LHCN-M2 (cell line): ENCODE measurements at regions not wholly inside any gene's neighbourhood (a gene's known extent, or its start where the extent isn't known, plus 50 kb on each side); places are given as distances from the start of the nearest gene placed in this dataset.
A peak's percentile ranks its signal among the peaks of the same experiment; 100 is the strongest.
"Not testable (repeated sequence)": the region's sequence is repeated elsewhere in the genome, so short reads cannot be mapped to it uniquely, and the experiment has no call there.

Experiments used
- DNase-seq: peaks from one replicate; pipeline ENCODE4 v3.0.0-alpha.2; 2012; ENCODE audit warnings: low read depth

- DNase-seq: peak; percentile 66
Observed at GRCh38 chr20:53891306-53891894, 179.0 kb downstream of the BCAS1 start.

GRCh38 chr20:53890443-53891305, 179.7 kb downstream of the BCAS1 start:
- DNase-seq: no peak

DNA sequence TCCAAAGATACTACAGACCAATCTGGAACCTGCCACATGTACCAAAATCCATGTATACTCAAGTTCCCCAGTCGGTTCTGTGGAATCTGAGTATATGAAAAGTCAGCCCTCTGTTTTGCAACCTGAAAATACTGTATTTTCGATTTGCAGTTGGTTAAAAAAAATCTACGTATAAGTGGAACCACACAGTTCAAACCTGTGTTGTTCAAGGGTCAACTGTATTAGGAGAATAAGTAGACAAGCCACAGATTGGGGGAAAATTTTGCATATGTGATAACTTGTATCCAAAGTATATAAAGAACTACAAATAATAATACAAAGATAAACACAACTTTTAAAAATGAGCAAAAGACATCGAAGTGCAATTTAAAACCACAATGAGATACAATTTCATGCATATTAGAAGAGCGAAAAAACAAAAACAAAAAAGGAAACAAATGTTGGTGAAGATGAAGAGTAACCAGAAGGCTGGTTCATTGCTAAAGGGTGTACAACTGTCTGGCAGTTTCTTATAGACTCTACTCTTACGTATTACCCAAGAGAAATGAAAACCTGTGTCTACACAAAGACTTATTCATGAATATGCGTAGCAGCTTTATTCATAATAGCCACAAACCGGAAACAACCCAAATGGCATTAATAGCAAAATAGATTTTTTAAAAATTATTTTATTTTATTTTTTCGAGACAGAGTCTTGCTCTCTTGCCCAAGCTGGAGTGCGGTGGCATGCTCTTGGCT, 180.8 kb downstream of the BCAS1 start:
- no peak for DNase-seq

DNA sequence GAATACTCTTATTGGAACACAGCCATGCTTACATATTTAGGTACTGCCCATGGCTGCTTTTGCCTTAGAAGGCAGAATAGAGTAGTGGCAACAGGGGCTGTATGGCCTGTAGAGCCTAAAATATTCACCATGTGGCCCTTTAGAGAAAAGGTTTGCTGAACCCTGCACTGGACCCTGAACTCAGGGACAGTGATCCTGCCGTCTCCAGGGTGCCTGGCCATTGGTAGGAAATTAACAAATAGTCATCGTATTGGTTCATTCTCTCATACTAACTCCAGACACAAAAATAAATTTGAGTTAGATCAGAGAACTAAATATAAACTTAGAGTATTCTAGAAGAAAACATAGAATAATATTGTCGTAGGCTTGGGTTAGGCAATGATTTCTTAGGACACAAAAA, 181.4 kb downstream of the BCAS1 start:
- DNase-seq: no peak

DNA sequence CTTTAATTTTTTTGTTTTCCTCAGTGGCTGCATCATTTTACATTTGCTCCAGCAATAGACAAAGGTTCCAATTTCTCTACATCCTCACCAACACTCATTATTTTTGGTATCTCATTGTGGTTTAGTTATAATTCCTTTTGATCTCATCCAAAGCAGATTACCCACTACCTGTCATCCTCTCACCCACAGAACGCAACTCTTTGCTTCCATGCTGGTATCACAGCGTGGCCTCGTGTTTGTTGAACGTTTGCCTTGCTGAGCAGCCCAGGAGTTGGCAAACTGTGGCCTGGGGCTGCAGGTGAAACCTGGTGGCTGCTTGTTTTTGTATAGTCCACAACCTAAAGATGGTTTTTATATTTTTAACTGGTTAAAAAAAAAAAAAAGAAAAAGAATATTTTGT, 181.9 kb downstream of the BCAS1 start:
- no peak for DNase-seq

DNA sequence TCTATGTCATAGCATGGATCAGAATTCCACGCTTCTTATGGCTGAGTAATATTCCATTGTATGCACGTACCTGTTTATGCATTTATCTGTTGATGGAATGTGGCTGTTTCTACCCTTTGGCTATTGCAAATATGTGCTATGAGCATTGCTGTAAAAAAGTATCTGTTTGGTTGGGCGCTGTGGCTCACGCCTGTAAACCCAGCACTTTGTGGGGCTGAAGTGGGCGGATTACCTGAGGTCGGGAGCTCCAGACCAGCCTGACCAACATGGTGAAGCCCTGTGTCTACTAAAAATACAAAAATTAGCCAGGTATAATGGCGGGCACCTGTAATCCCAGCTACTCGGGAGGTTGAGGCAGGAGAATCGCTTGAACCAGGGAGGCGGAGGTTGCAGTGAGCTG, 182.4 kb downstream of the BCAS1 start:
- no peak for DNase-seq

DNA sequence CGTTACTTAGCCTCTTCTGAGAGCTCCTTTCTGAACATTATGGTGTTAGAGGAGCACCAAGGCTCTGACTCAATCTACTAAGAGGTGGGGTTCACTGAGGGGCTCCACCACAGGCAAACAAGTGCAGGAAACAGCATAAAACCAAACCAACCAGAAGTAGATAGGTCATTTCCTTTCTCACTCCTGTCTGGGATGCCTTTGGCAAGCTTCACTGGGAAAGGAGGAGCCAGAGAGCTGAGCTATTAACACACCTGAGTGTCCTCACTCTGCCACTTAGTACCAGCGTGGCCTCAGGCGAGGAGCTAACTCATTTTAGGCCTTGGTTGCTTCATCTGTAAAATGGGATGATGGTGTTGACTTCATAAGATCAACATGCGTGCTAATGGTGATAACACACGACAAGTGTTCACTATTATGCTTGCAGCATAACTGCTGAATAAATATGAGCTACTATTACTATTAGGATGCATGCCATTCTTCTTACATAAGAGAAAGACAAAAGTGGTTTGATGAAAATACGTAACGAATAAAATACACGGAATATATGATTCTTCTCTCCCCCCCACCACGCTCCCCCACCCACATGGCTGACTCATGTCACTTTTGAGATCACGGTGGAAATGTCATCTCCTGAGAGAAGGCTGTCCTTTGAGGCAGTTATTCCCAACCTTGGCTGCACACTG, 185.4 kb downstream of the BCAS1 start:
- no peak for DNase-seq

DNA sequence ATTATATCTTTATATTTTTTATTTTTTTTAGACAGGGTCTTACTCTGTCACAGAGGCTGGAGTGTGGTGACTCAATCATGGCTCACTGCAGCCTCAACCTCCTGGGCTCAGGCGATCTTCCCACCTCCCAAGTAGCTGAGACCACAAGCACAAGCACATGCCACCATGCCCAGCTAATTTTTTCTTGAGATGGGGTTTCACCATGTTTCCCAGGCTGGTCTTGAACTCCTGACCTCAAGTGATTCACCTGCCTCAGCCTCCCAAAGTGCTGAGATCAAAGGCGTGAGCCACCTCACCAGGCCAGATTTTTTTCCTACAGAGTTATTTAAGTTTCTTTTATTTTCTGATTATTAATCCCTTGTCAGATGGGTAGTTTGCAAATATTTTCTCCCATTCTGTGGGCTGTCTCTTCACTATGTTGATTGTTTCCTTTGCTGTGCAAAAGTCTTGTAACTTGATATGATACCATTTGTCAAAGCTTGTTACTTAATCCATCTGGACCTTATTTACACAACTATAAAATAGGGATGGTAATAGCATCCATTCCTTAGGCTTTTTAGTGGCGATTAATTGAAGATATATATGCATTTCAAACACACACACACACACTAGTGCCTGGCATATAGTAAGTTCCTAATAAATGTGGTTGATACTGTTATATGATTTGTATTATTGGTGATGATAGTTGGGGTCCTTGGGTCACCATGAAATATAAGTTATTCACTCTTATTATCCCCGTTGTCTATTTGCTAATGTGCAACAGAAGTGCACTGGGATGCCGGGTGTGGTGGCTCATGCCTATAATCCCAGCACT, 187.1 kb downstream of the BCAS1 start:
- peak; percentile 92 for DNase-seq

DNA sequence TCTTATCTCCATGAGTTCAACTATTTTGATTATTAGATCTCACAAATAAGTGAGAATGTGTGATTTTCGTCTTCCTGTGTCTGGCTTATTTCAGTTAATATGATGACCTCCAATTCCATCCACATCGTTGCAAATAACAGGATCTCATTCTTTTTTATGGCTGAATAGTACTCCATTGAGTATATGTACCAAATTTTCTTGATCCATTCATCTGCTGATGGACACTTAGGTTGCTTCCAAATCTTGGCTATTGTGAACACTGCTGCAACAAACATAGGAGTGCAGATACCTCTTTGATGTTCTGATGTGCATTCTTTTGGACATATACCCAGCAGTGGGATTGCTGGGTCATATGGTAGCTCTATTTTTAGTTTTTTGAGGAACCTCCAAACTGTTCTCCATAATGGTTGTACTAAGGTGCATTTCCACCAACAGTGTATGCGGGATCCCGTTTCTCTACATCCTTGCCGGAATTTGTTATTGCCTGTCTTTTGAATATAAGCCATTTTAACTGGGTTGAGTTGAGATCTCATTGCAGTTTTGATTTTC, 187.9 kb downstream of the BCAS1 start:
- not testable (repeated sequence) for DNase-seq

DNA sequence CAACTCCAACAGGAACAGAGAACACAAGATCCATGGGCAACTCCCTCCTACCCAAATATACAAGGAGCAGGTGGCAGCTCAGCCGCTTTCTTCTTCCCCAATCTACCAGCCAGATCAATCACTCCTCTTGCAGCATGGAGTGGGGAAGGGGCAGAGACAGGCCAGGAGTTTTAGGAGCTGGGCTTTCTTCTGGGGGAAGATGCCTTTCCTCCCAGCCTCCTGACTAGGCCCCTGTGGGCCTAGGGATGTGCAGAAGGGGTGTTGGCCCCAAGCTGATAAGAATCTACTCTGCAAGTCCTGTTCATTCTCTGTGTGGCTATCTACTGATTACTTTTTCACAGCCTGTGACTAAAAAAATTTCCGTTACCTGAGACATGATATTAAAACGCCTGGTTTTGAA, 189.0 kb downstream of the BCAS1 start:
- no peak for DNase-seq

- DNase-seq: no peak
Observed at GRCh38 chr20:53880108-53880641, 190.2 kb downstream of the BCAS1 start.

- DNase-seq: no peak
Observed at GRCh38 chr20:53879048-53879684, 191.2 kb downstream of the BCAS1 start.

DNA sequence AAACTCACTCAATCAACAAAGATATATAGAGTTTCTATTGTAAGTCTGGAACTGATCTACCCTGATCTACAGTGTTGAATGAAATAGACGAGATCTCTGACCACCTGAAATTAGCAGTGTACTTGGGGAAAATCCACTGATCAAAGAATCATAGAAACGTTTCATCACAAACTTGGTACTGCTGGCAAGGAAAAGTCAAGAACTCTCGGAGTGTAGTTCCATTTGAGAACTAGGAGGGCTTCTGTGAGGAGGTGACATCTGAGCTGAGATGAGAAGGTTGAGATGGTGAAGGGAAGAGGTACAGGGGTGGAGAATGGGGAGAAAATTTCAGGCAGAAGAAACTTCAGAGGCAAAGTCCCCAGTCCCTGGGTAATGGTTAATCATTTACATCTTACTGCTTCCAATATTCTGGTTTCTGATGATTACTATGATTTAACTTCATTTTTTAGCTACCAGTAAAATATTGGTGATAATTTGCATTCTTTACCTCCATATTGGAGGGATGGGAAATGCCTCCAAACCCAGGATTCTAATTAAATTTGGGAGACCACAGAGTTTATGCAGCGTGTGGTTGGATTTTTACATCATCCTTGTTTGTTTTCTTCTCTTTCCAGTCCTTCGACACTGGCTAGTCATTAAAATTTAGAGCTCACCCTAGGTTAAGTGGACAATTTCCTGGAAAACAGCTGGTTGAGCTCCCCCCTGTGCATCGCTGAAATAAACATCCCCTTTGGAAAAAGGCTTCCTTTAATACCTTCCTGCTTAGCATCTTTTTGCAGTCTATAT, 191.9 kb downstream of the BCAS1 start:
- peak; percentile 35 for DNase-seq

- DNase-seq: no peak
Observed at GRCh38 chr20:53876956-53877355, 193.4 kb downstream of the BCAS1 start.

DNA sequence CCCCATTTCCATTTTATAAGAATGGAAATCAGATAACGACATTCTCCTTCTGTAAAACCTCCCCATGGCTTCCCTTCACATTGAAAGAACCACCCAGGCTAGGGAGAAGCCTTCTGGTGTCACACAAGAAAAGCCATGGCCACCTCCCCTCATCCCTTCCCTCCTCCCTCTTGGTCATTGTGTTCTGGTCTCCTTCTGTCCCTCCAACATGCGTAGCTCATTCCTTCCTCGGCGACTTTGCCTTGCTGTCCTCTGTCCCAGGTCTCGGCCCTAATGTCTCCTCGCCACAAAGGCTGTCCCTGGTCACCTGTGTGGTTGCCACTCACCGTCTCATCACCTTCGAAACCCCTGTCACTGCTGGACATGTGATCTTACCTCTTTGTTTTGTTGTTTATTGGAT, 193.9 kb downstream of the BCAS1 start:
- DNase-seq: no peak

- no peak for DNase-seq
Observed at GRCh38 chr20:53875452-53875851, 194.9 kb downstream of the BCAS1 start.

DNA sequence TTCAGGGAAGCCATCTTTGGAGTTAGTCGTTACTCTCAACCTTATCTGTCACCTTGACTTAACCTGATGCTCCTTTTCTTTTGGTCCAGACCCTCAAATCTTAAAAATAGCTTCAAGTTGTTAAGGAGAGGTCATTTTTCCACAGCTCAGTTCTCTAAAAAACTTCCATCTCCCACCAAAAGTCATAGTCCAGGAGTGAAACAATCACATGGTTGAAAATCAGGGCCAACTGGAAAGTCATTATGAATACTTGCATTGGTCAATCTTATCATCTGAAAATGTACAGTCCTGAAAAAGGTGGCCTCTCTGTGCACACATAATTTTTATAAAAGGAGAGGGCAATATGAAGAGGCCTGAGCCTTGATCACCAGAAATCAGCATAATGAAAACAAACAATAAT, 195.7 kb downstream of the BCAS1 start:
- no peak for DNase-seq

- DNase-seq: no peak
Observed at GRCh38 chr20:53874104-53874503, 196.3 kb downstream of the BCAS1 start.

GRCh38 chr20:53873230-53873604, 197.2 kb downstream of the BCAS1 start:
- DNase-seq: no peak
